ENCODE measurements at regions not wholly inside any gene's neighbourhood (a gene's known extent, or its start where the extent isn't known, plus 50 kb on each side); places are given as distances from the start of the nearest gene placed in this dataset.

DNA sequence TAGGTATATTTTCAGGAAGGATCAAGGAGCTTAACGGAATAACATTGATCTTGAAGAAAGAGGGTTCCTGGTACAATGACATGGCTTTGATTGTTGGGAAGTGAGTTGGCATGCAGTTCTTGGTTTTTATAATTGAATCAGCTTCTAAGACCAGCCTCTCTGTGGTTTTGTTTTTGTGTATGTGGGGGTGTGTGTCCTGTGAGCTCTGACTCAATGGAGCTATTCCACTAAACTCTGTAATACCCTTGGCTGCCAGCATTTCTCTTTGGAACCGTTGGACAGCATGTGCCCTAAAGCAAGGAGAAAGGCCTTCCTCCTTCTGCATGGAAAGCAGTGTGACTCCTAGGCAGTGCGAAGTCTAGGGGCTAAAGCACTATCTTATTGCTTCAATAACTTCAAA is 124.8 kb downstream of the EDEM1 start:
- TF ChIP-seq, protein P1, sequence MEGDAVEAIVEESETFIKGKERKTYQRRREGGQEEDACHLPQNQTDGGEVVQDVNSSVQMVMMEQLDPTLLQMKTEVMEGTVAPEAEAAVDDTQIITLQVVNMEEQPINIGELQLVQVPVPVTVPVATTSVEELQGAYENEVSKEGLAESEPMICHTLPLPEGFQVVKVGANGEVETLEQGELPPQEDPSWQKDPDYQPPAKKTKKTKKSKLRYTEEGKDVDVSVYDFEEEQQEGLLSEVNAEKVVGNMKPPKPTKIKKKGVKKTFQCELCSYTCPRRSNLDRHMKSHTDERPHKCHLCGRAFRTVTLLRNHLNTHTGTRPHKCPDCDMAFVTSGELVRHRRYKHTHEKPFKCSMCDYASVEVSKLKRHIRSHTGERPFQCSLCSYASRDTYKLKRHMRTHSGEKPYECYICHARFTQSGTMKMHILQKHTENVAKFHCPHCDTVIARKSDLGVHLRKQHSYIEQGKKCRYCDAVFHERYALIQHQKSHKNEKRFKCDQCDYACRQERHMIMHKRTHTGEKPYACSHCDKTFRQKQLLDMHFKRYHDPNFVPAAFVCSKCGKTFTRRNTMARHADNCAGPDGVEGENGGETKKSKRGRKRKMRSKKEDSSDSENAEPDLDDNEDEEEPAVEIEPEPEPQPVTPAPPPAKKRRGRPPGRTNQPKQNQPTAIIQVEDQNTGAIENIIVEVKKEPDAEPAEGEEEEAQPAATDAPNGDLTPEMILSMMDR (IDR thresholded peaks at IDR 0.05; ENCODE audit: low read length, missing control alignments), result no peak

DNA sequence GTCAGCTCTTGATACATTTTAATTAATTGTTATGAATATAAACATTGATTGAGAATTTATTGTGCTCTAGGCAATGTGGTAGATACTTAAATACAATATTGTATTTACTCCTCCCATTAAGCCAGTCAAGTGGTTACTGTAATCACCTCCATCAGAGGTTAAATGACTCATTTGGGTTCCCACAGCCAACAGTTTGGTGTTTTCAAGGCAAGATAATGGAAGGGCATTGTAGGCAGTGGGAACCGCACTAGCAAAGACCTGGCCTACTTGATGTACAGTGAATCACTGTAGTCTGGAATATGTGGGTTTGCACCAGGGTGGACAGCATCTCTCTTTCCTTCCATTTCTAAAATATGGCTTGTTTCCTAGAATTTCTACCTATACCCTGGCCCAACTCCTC is 127.4 kb downstream of the EDEM1 start:
- DNase-seq (ENCODE audit: low read depth), result no peak
- TF ChIP-seq, protein P1 (IDR thresholded peaks at IDR 0.05; ENCODE audit: low read length, missing control alignments), result no peak
- H3K4me3 ChIP-seq (replicated peaks; ENCODE audit: low read depth, low read length), result no peak overlapping the region

More for the DNA sequence above, 124.8 kb downstream of the EDEM1 start:
- DNase-seq (ENCODE audit: low read depth), result no peak
- no peak overlapping the region for H3K4me3 ChIP-seq (replicated peaks; ENCODE audit: low read depth, low read length)

DNA sequence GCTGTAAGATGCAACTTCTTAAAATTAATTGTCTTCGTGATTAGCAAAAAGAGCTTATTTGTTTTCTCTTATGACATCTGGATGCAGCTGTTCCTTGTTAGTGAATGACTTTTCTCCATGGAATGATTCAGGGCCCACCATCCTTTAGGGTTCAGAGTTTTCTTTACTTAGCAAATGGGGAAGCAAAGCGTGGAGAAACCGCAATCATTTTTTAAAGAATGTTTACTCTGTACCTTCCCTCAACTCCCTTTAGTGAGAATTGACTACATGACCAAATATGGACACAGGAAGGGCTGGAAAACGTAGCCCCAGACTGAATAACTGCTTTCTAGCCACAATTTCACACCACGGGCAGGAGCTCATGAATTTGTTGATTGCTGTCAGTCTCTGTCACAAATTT is 130.1 kb downstream of the EDEM1 start:
- H3K4me3 ChIP-seq (replicated peaks; ENCODE audit: low read depth, low read length), result no peak overlapping the region
- no peak for DNase-seq (ENCODE audit: low read depth)
- TF ChIP-seq, protein P1 (IDR thresholded peaks at IDR 0.05; ENCODE audit: low read length, missing control alignments), result no peak

DNA sequence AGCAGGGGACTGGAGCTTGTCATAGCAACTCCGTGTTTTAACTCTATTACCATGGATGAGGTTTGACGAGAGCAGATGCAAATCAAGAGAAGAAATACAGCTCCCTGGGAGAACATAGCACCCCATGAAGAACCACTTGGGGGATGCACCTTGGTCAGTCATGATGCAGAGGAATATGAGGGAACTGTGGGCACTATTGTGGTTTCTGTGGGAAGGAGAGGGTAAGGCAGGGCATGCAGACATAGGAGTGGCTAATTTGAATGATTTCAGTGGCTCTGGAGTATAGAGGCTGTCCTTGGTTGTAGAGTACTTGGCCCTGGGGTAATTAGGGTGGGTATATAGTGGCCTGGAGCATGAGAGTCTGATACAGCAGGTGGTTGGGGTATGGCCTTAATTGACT is 131.9 kb downstream of the EDEM1 start:
- DNase-seq (ENCODE audit: low read depth), result no peak
- TF ChIP-seq, protein P1 (IDR thresholded peaks at IDR 0.05; ENCODE audit: low read length, missing control alignments), result no peak
- no peak overlapping the region for H3K4me3 ChIP-seq (replicated peaks; ENCODE audit: low read depth, low read length)

DNA sequence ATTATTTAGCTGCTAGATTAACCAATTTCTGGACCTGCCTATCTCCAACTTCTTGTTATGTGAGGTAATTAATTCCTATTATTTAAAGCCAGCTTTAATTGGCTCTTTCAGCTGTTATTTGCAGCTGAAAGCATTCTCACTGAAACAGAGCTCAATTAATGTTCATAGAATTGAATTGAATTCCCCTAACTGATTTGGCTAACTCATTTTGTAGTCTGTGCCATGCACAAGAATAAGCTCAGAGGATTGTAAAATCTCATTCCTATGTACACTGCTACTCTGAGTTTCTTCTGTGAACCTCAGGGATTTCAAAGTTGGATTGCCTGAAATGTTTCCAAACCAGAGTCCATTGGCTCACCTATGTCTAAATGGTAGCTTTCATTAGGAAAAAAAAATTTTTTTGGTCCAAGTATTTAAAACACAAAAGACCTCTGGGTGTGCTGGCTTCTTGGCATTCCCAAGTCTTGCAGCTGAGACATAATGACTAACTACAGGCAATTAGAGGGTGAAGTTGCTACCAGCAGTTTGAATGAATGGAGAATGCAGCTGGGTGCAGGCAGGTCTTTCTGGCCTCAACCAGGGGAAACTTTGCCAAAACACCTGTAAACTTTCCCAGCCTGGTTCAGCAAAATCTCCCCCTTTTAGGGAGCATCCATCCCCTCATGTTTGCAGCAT is 134.3 kb downstream of the EDEM1 start:
- TF ChIP-seq, protein P1 (IDR thresholded peaks at IDR 0.05; ENCODE audit: low read length, missing control alignments), result no peak
- DNase-seq (ENCODE audit: low read depth), result no peak
- no peak overlapping the region for H3K4me3 ChIP-seq (replicated peaks; ENCODE audit: low read depth, low read length)

DNA sequence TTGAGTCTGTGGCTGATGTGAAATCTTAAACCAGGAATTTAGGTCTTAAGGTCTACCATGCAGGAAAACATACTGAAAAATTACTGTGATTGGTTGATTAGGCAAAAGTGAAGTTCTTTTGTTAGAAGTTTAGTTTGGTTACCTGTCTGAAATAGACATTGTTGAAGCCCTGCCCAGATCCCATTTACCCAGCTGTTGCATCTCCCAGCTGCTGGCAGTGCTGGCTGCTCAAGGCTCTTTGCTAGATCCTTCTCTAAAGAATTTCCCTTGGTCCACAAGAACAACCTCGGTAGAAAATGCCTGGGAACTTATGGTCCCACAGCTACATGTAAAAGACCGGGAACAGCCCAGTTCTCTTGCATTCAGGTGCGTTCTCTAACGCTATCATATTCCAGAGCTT is 137.3 kb downstream of the EDEM1 start:
- no peak overlapping the region for H3K4me3 ChIP-seq (replicated peaks; ENCODE audit: low read depth, low read length)
- no peak for DNase-seq (ENCODE audit: low read depth)
- TF ChIP-seq, protein P1 (IDR thresholded peaks at IDR 0.05; ENCODE audit: low read length, missing control alignments), result no peak

DNA sequence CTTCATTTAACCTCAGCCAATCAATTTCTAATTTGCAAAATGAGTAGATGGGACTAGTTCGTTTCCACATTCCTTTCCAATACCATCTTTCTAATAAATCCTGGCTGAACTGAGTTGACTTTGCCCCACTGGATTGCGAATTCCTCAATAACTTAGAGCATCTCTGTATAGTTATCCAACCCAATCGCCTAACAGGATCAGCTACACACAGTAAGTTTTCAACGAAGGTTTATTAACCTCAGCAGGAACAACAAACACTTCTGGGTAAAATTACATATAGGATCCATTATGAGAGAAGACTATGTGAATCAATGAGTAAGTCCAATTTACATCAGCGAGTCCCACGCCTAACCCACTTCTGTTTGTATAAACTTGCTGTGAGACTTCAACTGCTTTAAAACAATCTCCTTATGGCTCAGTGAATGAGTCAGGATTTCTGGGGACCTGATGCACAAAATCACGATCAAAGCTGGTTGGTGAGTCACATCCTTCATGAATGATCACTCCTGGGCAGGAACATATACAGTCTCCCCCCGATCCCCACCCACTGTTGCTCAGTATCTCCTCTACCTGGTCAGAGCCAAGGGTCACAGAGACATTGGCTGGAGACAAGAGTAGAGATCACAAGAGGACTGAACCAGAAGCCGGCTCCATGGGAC is 142.8 kb downstream of the EDEM1 start:
- no peak overlapping the region for H3K4me3 ChIP-seq (replicated peaks; ENCODE audit: low read depth, low read length)
- TF ChIP-seq, protein P1 (IDR thresholded peaks at IDR 0.05; ENCODE audit: low read length, missing control alignments), result no peak
- no peak for DNase-seq (ENCODE audit: low read depth)
